Endodermal cell (in vitro differentiated cells): ENCODE measurements at regions not wholly inside any gene's neighbourhood (a gene's known extent, or its start where the extent isn't known, plus 50 kb on each side); places are given as distances from the start of the nearest gene placed in this dataset.
"Not testable (repeated sequence)": the region's sequence is repeated elsewhere in the genome, so short reads cannot be mapped to it uniquely, and the experiment has no call there.

Source experiments
- DNase-seq: peaks from one replicate; pipeline ENCODE4 v3.0.0-alpha.2; 2017
- H3K27ac ChIP-seq: 2 replicates; pipeline ENCODE4 v1.5.1; 2013; ENCODE audit warnings: mild to moderate bottlenecking, low read depth, low read length, moderate library complexity
- H3K27me3 ChIP-seq: 2 replicates; pipeline ENCODE4 v1.6.1; 2013; ENCODE audit warnings: mild to moderate bottlenecking, low read length, moderate library complexity; ENCODE audit not compliant: insufficient read depth, control insufficient read depth, poor library complexity, severe bottlenecking
- H3K36me3 ChIP-seq: 2 replicates; pipeline ENCODE4 v1.7.0; 2013; ENCODE audit warnings: mild to moderate bottlenecking, low read length, moderate library complexity; ENCODE audit not compliant: control insufficient read depth, insufficient read depth
- H3K4me1 ChIP-seq: one replicate; pipeline ENCODE4 v1.7.0; 2013; ENCODE audit warnings: low read length; ENCODE audit not compliant: control insufficient read depth, insufficient read depth
- H3K4me3 ChIP-seq: 2 replicates; pipeline ENCODE4 v1.5.1; 2013; ENCODE audit warnings: mild to moderate bottlenecking, low read length, moderate library complexity
- H3K9ac ChIP-seq: 2 replicates; pipeline ENCODE4 v1.6.1; 2013; ENCODE audit warnings: mild to moderate bottlenecking, low read length, moderate library complexity; ENCODE audit not compliant: poor library complexity, severe bottlenecking; ENCODE audit errors: extremely low read depth
- H3K9me3 ChIP-seq: 2 replicates; pipeline ENCODE4 v1.6.1; 2013; ENCODE audit warnings: mild to moderate bottlenecking, low read length, moderate library complexity; ENCODE audit not compliant: control insufficient read depth
- H3K27ac Mint-ChIP-seq: 2 replicates; pipeline ENCODE4 v1.8.0; 2020; ENCODE audit warnings: mixed read lengths
- H3K27me3 Mint-ChIP-seq: 2 replicates; pipeline ENCODE4 v1.8.0; 2021; ENCODE audit warnings: mild to moderate bottlenecking, mixed read lengths; ENCODE audit not compliant: insufficient read depth
- H3K36me3 Mint-ChIP-seq: 2 replicates; pipeline ENCODE4 v1.8.0; 2020; ENCODE audit warnings: low read depth, mixed read lengths
- H3K4me1 Mint-ChIP-seq: 2 replicates; pipeline ENCODE4 v1.8.0; 2020; ENCODE audit warnings: mixed read lengths
- H3K4me3 Mint-ChIP-seq: 2 replicates; pipeline ENCODE4 v1.8.0; 2020; ENCODE audit warnings: mild to moderate bottlenecking, moderate library complexity, mixed read lengths
- H3K9me3 Mint-ChIP-seq: 2 replicates; pipeline ENCODE4 v1.8.0; 2020; ENCODE audit warnings: mild to moderate bottlenecking, mixed read lengths
- CTCF ChIP-seq: fragments of 200-600 bp; sonication (generic); conservative IDR thresholded peaks from 2 replicates; pipeline ENCODE4 v1.5.0; 2021; ENCODE audit warnings: antibody characterized with exemption, mild to moderate bottlenecking
- WGBS, 2 experiments: methylation state at CpG; one replicate each; pipeline versions ENCODE4 v1.1.5 to v1.1.7; 2013; ENCODE audit warnings: missing lambda C conversion rate in 2 of 2, mixed read lengths in 1 of 2; ENCODE audit not compliant: insufficient coverage in 1 of 2, insufficient read length in 1 of 2; 5-methylcytosine and 5-hydroxymethylcytosine counted together

GRCh38 chr1:182203191-182203875 lies 141.8 kb upstream of the ZNF648 start:
- Mint-ChIP-seq H3K9me3 (no peaks in the 10 kb centered on the region), H3K36me3 (no peaks in the 10 kb centered on the region), H3K27me3 (peaks cover 1% of the 10 kb centered on the region), H3K4me3 (no peak overlapping the region), H3K4me1 (peaks cover 44% of the 10 kb centered on the region), H3K27ac (no peak overlapping the region)
- Histone ChIP-seq H3K9ac (no peak overlapping the region), H3K27me3 (peaks cover 5% of the 10 kb centered on the region), H3K36me3 (no peaks in the 10 kb centered on the region), H3K9me3 (no peaks in the 10 kb centered on the region), H3K27ac (no peak overlapping the region), H3K4me3 (no peak overlapping the region), H3K4me1 (peaks cover 7% of the 10 kb centered on the region)
- DNase-seq: no peak
- TF ChIP-seq CTCF: no peak
- WGBS, 2 experiments: no CpG with 5 or more reads among the region's 2 CpGs

GRCh38 chr1:182201490-182201889 lies 140.0 kb upstream of the ZNF648 start:
- not testable (repeated sequence) for H3K27ac Mint-ChIP-seq, DNase-seq, H3K9me3 ChIP-seq, H3K27me3 Mint-ChIP-seq, H3K9ac ChIP-seq, H3K4me1 ChIP-seq, H3K36me3 Mint-ChIP-seq, H3K9me3 Mint-ChIP-seq, H3K27ac ChIP-seq, H3K36me3 ChIP-seq, H3K4me3 ChIP-seq, H3K4me3 Mint-ChIP-seq
- H3K4me1 Mint-ChIP-seq: peaks cover 39% of the 10 kb centered on the region
- 94 to 96% methylated on average over 6 to 7 of the region's 7 CpGs for WGBS, 2 experiments
- peaks cover 14% of the 10 kb centered on the region for H3K27me3 ChIP-seq

GRCh38 chr1:182200025-182200812 lies 138.7 kb upstream of the ZNF648 start:
- TF ChIP-seq CTCF: no peak
- Mint-ChIP-seq H3K4me3 (no peak overlapping the region), H3K27ac (no peak overlapping the region), H3K36me3 (no peaks in the 10 kb centered on the region), H3K27me3 (peaks cover 7% of the 10 kb centered on the region), H3K4me1 (peaks cover 37% of the 10 kb centered on the region), H3K9me3 (no peaks in the 10 kb centered on the region)
- no peak for DNase-seq
- no peak overlapping the region for H3K27ac ChIP-seq
- 63 to 100% methylated on average over 1 to 4 of the region's 4 CpGs for WGBS, 2 experiments
- H3K4me1 ChIP-seq: peaks cover 7% of the 10 kb centered on the region
- peaks cover 14% of the 10 kb centered on the region for H3K27me3 ChIP-seq
- H3K36me3 ChIP-seq: no peaks in the 10 kb centered on the region
- H3K4me3 ChIP-seq: peak overlapping the region; percentile 32
- H3K9ac ChIP-seq: no peak overlapping the region
- H3K9me3 ChIP-seq: peaks cover 5% of the 10 kb centered on the region
